Mucosa of descending colon (tissue), 3 donors: ENCODE measurements at regions not wholly inside any gene's neighbourhood (a gene's known extent, or its start where the extent isn't known, plus 50 kb on each side); places are given as distances from the start of the nearest gene placed in this dataset.

Source experiments
- ATAC-seq: fragments of 200-7000 bp; cut with Tn5 transposase; one replicate; pipeline ENCODE4 v1.9.1; 2020; ENCODE audit warnings: mild to moderate bottlenecking, moderate library complexity
- DNase-seq, 3 donors: peaks; one replicate each; pipeline ENCODE4 v3.0.0-alpha.2; 2020
- H3K36me3 ChIP-seq: fragments of 200-600 bp; one replicate; pipeline ENCODE4 v1.8.0; 2021; ENCODE audit warnings: low read depth, mild to moderate bottlenecking
- H3K4me1 ChIP-seq: fragments of 200-600 bp; one replicate; pipeline ENCODE4 v1.8.0; 2021; ENCODE audit warnings: low read depth, mild to moderate bottlenecking
- H3K4me3 ChIP-seq: fragments of 200-600 bp; one replicate; pipeline ENCODE4 v1.8.0; 2021; ENCODE audit warnings: mild to moderate bottlenecking
- H3K9me3 ChIP-seq: fragments of 200-600 bp; one replicate; pipeline ENCODE4 v1.8.0; 2021; ENCODE audit warnings: mild to moderate bottlenecking
- intact Hi-C, 2 donors: fragments of 100-400 bp; cut with DNase I in 1 of 2; cut with micrococcal nuclease in 1 of 2; formaldehyde crosslinking; loops; one replicate each; pipeline versions ENCODE4 v1.11.0 to v1.11.1; 2022; cut with DNase I, micrococcal nuclease
- TF ChIP-seq, protein P1 (sequence below): fragments of 200-600 bp; IDR thresholded peaks from one replicate; pipeline ENCODE4 v1.8.0; 2022; ENCODE audit warnings: antibody characterized with exemption, mild to moderate bottlenecking
- donor health status: DM: no; HTN: no; CAD: no; lungs with moderate emphysema.
- donor health status: DM: no; HTN: no; CAD: no.
- donor health status: DM: no; HTN: yes; CAD: no.

DNA sequence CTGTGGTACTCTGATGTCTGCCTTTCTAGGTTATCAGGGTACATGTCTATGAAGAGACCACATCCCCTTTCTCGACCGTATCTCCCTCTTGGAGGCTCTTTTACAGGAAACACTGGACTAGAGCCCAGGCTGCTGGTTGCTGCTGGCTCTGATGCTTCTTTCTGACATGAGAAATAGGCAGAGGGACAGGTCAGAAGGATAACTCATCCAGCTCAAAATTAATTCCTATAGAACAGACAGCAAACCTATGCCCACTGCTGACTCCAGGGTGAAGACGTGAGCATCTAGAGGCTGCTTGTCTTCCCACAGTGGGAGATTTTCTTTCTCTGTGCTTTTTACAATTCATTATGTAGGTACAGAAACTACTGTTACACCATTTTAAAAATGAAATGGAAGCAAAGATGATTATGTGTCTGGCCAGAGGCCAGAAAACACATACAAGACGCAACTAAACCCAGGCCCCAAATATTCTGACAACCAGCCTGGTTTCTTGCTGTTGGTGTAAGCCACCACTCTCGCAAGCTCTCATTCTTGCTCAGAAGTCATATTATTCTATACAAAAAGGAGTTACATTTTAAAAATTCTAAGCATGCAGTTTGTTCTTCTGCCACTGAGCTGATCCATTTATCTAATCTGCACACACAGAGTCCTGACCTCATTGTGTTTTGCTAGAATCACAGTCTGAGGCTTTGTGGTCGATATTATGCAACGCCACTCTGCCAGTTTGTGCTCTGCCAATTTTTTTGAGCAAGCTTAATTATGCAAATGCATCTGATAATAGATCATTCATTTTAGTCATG, 424.3 kb downstream of the KIF20B start:
- H3K9me3 ChIP-seq: no peaks in the 10 kb centered on the region
- ATAC-seq (no peak), DNase-seq (no peak)
- TF ChIP-seq, protein P1, sequence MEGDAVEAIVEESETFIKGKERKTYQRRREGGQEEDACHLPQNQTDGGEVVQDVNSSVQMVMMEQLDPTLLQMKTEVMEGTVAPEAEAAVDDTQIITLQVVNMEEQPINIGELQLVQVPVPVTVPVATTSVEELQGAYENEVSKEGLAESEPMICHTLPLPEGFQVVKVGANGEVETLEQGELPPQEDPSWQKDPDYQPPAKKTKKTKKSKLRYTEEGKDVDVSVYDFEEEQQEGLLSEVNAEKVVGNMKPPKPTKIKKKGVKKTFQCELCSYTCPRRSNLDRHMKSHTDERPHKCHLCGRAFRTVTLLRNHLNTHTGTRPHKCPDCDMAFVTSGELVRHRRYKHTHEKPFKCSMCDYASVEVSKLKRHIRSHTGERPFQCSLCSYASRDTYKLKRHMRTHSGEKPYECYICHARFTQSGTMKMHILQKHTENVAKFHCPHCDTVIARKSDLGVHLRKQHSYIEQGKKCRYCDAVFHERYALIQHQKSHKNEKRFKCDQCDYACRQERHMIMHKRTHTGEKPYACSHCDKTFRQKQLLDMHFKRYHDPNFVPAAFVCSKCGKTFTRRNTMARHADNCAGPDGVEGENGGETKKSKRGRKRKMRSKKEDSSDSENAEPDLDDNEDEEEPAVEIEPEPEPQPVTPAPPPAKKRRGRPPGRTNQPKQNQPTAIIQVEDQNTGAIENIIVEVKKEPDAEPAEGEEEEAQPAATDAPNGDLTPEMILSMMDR: no peak
- H3K4me3 ChIP-seq: no peak overlapping the region
- no peaks in the 10 kb centered on the region for H3K4me1 ChIP-seq
- intact Hi-C loops: no loop called here
- H3K36me3 ChIP-seq: no peaks in the 10 kb centered on the region

DNA sequence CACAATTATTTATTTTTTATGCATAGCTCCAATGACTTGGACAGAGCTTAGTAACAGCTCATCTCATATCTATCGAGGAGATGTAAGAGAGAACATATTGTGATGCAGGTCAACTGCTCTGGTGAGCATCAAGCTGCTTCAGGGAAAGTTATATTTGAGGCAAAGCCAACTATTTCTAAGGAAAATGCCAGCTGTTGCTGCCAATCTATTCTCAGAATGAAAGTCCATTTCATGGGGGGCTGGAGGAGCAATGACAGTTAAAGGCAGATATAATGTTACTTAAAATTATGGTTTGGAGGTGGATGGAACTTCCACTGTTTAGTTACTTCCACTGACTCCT, 424.8 kb downstream of the KIF20B start:
- H3K36me3 ChIP-seq: no peaks in the 10 kb centered on the region
- H3K4me3 ChIP-seq: no peak overlapping the region
- H3K4me1 ChIP-seq: no peaks in the 10 kb centered on the region
- DNase-seq (no peak), ATAC-seq (no peak)
- TF ChIP-seq, protein P1: no peak
- intact Hi-C loops: no loop called here
- H3K9me3 ChIP-seq: no peaks in the 10 kb centered on the region

DNA sequence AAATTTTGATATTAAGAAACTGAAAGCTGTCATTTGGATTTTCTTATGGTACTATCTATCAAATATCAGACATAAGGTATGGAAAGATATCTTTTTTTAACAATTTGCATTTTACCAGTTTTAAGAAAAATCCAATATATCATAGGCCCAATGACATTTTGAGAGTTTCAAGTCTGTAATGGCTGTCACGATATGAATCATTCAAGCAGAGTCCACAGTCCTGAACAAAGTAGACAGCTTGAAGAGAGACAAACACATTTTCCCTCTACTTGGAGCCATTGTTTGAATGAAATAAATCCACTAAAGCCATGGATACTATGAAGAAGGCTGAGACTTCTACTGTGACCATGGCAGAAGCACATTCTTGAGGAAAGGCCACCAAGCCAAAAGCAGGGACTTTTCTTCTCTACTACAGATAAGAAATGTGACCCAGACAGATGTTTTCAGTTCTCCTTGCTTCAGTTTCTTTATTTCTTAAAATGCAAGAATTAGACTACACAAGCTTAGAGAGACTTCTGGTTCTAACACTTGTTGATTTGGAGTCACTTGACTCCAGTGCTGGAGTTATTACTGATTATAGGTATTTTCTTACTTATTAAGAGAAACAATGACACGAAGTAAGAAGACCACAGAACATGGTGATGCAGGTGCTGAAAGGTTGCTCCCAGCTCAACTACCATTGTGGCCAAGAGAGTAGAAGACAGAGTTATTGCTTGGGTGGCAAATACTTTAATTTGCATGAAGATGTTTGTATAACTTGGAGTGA, 429.1 kb downstream of the KIF20B start:
- H3K36me3 ChIP-seq: no peaks in the 10 kb centered on the region
- DNase-seq (no peak), ATAC-seq (no peak)
- intact Hi-C loops: no loop called here
- TF ChIP-seq, protein P1: no peak
- no peak overlapping the region for H3K4me3 ChIP-seq
- H3K4me1 ChIP-seq: no peaks in the 10 kb centered on the region
- peaks cover 20% of the 10 kb centered on the region for H3K9me3 ChIP-seq

DNA sequence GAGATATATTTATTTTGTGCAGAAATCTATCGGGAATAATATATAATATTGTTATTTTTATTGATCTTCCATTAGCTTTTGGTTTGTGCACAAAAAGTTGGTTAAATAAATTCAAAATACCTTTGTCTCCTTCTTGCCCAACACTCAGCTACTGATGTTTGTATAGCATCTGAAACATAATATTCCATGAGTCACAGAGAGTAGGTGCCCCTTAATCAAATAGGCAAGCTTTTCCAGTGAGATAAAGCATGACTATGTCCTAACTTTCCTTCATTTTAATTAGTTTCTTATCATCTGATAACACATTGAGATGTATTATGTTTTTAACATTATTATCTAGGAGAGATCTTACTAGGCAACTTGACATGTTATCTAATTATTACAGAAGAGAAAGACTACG, 432.2 kb downstream of the KIF20B start:
- TF ChIP-seq, protein P1: no peak
- no peak for DNase-seq
- peaks cover 51% of the 10 kb centered on the region for H3K9me3 ChIP-seq
- no peak overlapping the region for H3K4me3 ChIP-seq
- no peaks in the 10 kb centered on the region for H3K36me3 ChIP-seq
- H3K4me1 ChIP-seq: no peaks in the 10 kb centered on the region
- ATAC-seq: no peak
- intact Hi-C loops: no loop called here

DNA sequence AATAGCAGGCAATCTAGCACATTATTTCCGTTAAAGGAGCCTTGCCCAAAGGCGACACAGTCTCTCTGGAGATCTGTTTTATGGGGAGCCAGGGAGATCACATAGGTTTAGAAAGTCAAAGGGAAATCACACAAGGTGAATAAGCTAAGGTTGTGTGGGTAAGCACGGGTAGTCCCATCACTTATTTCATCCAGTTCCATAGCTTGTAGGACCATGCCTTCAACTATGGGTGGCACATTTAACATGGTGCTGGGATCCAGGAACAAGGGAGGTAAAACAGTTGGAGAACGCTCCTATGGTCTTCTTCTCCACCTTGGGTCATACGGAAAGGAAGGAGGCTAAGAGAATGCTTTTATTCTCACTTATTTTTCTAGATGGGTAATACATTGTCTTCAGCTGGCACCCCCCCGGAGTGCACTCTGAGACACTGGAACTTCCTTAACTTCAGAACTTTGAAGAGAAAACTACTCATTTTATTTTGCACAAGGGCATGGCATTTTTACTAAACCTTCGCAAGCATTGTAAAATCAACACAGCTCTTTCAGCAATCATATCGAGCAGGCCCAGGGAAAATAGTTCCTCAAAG, 435.4 kb downstream of the KIF20B start:
- DNase-seq (peak in 1 of 3 donors; percentile 21), ATAC-seq (no peak)
- no peaks in the 10 kb centered on the region for H3K4me1 ChIP-seq
- H3K4me3 ChIP-seq: no peak overlapping the region
- H3K36me3 ChIP-seq: no peaks in the 10 kb centered on the region
- H3K9me3 ChIP-seq: peaks cover 51% of the 10 kb centered on the region
- intact Hi-C loops: no loop called here
- TF ChIP-seq, protein P1: no peak
